ENCODE measurements at regions not wholly inside any gene's neighbourhood (a gene's known extent, or its start where the extent isn't known, plus 50 kb on each side); places are given as distances from the start of the nearest gene placed in this dataset.
A peak's percentile ranks its signal among the peaks of the same experiment; 100 is the strongest.

- DNase-seq = no peak
Observed at GRCh38 chr3:44099566-44100297, 142.0 kb upstream of the TOPAZ1 start.

GRCh38 chr3:44100298-44100695 is 141.4 kb upstream of the TOPAZ1 start:
- DNase-seq = no peak

- no peak for DNase-seq
Observed at GRCh38 chr3:44104043-44104442, 137.6 kb upstream of the TOPAZ1 start.

DNA sequence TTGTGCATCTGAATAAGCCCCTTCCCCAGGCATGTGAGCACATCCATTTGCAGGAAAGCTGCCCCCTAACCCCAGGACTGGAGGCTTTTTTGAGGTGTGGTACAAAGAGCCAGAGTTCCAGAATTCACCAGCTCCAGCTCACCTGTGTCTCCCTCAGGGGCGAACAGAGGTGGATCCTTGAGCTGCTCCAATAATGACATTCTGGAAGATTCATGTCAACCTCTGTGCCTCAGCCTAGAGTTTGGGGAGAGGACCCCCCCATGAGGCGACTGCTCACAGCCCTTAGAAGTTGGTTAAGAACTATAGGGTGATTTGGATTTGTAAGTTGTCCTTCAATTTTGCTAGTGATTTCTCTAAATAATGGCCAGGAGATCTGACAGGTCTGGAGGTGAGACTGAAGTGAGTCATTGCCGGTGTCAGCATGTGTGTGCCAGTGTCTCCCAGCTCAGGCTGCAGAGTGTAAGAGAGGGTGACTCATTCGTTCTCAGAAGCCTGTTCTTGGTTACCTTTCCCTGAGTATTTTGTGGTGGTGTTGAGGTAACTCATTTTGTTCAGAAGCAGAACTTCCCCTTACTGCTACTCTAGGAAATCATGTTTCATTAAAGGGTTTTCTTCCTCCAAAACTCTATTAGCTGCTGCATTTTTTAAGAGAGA is 136.9 kb upstream of the TOPAZ1 start:
- DNase-seq = peak; percentile 86

- DNase-seq = no peak
Observed at GRCh38 chr3:44105571-44105970, 136.1 kb upstream of the TOPAZ1 start.

GRCh38 chr3:44106756-44107155 is 134.9 kb upstream of the TOPAZ1 start:
- DNase-seq = no peak

DNA sequence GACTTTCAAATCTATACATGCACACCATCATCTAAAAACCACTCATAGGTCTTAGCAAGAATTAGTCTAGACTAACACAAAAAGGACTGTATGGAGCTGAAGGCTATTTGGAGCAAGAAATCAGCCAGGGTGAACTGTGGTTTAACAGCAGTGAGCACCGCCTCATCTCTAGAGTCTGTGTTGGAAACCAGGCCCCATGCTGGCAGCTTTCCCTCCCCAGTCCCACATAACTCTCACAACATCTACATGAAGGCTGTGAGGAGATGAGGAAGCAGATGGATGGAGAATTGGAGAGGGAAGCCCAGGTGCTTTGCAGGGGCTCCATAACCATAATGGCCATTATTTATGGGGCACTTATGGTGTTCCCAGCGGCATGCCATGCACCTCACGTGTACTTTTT is 133.2 kb upstream of the TOPAZ1 start:
- no peak for DNase-seq

GRCh38 chr3:44109771-44110361 is 131.8 kb upstream of the TOPAZ1 start:
- DNase-seq = no peak

GRCh38 chr3:44110648-44111047 is 131.0 kb upstream of the TOPAZ1 start:
- no peak for DNase-seq

DNA sequence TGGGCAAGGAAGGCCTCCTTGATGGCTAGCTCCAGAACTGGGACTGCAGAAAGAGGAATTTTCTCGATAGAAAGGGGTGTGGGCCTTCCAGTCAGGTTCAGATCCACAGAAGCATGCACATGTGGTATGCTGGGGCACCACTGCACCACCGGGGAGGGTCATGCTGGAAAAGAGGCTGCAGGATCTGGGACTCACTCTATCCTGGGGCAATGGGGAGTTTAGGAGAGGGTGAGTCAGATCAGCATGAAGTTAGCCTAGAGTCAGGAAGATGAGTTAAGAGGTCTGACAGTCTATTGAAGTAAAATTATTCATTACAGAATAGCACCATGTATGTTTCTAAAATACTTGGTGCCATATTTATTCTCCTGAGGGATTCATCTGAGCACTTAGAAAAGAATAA is 130.2 kb upstream of the TOPAZ1 start:
- DNase-seq = no peak

- DNase-seq = peak; percentile 26
Observed at GRCh38 chr3:44114142-44114541, 127.5 kb upstream of the TOPAZ1 start.

DNA sequence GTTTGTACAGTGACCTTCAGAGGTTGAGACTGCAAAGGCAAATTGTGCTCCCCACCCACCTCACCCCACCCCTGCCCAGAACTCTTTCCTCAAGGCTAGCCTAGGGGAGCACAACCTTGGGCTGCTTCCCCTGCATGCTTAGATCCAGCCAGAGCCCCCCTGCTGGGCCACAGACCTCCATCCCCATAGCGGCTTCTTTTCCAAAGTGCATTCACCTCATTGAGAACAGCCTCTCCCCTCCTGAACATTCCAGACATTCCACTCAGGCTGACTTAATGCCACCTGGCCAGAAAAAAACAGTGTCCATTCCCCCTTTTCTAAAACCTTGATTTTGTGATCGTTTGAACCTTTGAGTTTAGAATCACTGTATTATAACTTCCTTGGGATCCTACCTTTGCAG is 124.4 kb upstream of the TOPAZ1 start:
- DNase-seq = no peak

- DNase-seq = no peak
Observed at GRCh38 chr3:44117736-44118135, 124.0 kb upstream of the TOPAZ1 start.

GRCh38 chr3:44120721-44121582 is 120.7 kb upstream of the TOPAZ1 start:
- no peak for DNase-seq

GRCh38 chr3:44125246-44125645 is 116.4 kb upstream of the TOPAZ1 start:
- no peak for DNase-seq

DNA sequence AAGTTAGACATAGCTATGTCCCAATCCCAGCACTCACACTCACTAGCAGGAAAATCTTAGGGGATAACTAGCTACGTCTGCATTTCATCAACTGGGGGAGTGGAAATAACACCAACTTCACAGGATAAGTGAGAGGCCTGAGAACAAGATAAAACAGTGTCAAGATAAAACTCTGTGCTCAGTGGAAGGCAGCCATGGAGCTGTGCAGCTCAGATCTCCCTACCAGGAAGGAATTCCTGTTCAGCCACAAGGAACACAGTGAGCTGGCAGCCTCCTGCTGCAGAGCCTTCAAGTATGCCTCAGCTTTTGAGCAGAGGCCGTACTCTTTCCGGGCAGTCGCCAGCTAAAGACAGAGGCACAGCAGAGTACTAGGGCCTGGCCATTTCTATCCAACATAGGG is 115.8 kb upstream of the TOPAZ1 start:
- DNase-seq = no peak

- DNase-seq = no peak
Observed at GRCh38 chr3:44128057-44128775, 113.5 kb upstream of the TOPAZ1 start.

DNA sequence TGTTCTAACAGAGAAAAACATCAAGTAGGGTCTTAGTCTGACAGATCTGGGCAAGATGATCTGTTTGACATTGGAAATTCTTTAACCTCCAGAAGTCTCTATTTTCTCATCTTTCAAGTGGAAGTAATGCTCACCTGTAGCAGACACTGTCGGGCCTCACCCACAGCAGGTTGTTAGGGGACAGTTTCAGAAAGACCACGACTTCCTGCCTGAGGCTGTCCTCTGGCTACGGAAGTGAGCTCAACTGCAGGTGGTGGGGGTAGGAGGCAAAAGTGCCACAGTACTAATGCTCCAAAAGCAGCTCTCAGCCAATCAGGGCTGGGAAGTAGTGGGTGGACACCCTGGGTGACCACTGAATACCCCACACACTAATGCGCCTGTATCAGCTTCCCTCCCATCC is 111.4 kb upstream of the TOPAZ1 start:
- DNase-seq = no peak

DNA sequence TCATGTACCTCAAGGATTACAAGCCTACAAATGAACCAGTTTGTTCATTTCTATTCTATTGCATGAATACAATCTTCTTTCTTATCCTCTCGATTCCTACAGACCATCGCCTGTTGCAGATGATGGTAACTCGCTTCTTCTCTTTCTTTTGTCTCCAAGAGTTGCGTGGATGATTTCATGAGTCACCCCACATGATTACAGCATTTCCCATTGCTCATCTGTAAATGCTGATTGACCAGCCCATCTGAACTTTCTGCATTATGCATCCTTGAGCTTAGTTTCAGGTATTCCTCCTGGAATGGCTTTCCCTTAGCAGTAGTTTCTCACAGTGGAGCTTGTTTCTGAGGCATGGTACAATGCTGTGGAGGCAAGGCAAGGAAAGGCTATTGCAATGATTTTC is 109.6 kb upstream of the TOPAZ1 start:
- DNase-seq = no peak

GRCh38 chr3:44132593-44132992 is 109.1 kb upstream of the TOPAZ1 start:
- DNase-seq = no peak

GRCh38 chr3:44136421-44136820 is 105.3 kb upstream of the TOPAZ1 start:
- DNase-seq = no peak

- DNase-seq = no peak
Observed at GRCh38 chr3:44146073-44146472, 95.6 kb upstream of the TOPAZ1 start.
